IPS-18c (cell line): ENCODE measurements at regions not wholly inside any gene's neighbourhood (a gene's known extent, or its start where the extent isn't known, plus 50 kb on each side); places are given as distances from the start of the nearest gene placed in this dataset.
A peak's percentile ranks its signal among the peaks of the same experiment; 100 is the strongest.

ENCODE experiments used
- H3K4me3 ChIP-seq: 2 replicates; pipeline ENCODE4 v1.7.0; 2013; ENCODE audit warnings: low read depth, mild to moderate bottlenecking, low read length, moderate library complexity; ENCODE audit not compliant: insufficient read depth
- H3K9me3 ChIP-seq: one replicate; pipeline ENCODE4 v1.6.1; 2013; ENCODE audit warnings: mild to moderate bottlenecking, low read length, moderate library complexity; ENCODE audit not compliant: control insufficient read depth, insufficient read depth

GRCh38 chr9:110047232-110047954, 160.6 kb downstream of the C9orf152 start:
- Histone ChIP-seq H3K4me3 (peak overlapping the region; percentile 86), H3K9me3 (no peaks in the 10 kb centered on the region)

DNA sequence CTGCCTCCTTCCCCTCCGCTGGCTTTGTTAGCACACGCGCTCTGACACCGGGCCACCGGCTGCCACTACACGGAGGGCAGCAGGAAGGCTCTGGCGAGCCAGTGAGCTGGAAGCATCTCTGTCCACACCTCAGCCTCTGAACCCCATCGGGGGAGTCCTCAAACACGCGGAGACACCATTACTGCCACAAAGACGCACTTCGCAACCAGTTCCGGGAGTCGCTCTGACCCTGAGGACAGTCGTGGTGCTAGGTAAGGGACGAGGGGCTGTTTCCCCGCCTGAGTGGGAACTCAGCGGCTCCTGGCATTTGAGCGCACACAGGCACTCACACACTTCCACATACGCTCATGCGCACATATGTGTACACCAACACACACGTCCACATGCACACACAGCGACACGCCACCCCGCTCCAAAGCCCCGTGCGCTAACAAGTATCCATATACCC, 160.0 kb downstream of the C9orf152 start:
- Histone ChIP-seq H3K4me3 (peak overlapping the region; percentile 86), H3K9me3 (no peaks in the 10 kb centered on the region)

DNA sequence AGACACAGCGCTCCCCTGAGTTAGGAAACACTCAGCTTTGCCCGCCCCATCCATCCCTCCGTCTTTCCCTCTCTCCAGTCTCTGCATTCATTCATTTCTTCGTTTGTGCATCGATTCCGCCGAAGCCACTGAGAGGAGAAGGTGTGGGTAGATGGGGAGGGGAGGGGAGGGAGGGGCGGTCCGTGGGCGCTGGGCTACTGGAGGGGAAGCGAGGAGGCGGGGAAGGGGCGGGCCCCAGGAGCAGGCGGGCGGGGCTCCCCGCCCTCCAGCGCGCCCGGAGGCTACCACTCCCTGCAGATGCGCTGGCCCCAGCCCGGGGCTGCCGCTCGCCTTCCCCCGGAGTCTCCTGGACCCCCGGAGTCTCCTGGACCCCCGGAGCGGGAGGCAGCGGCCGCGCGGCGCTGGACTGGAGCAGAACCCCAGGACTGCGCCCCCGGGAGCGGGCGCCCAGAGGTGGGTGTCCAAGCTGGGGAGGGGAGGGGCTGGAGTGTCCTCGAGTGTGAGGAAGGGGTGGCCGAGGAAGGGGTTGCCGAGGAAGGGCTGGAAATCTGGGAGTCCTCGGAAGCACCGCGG, 159.5 kb downstream of the C9orf152 start:
- Histone ChIP-seq H3K9me3 (no peaks in the 10 kb centered on the region), H3K4me3 (peak overlapping the region; percentile 86)

- H3K4me3 ChIP-seq, result peak overlapping the region; percentile 86
- no peaks in the 10 kb centered on the region for H3K9me3 ChIP-seq
These were observed 158.8 kb downstream of the C9orf152 start for GRCh38 chr9:110048976-110049698.

DNA sequence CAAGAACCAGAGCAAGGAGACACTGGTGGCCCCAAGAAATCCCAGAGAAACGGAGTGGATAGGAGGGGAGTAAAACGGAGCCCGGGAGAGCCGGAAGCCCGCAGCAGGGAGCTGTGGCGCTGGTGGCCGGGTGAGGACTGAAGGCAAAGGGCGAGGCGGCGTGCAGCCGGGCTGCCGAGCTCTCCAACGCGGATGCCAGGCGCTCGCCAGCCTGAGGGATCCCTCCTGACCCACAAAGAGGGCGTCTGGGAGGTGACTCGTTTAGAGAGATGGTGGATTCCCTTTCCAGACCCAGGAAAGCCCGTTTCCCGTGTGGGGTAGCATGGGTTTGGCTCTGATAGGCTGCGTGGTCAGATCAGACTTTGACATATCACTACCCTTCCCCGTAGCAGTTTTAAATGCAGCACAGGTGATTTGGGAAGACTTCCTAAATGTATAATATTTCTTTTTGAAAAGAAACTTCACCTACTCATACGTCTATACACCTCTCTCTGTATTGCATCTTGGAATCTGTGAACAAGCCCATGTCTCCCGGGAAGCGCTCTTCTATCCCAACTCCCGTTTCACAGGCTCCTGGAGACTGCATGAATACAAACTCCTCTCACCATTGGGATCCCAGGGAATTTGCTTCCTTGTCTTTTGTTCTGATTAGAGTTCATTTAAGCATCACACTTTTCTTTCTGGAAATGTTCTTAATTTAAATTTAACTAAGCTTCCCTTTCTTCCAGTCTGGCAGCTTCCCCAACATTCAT, 158.1 kb downstream of the C9orf152 start:
- Histone ChIP-seq H3K4me3 (peak overlapping the region; percentile 86), H3K9me3 (no peaks in the 10 kb centered on the region)

- Histone ChIP-seq H3K4me3 (no peak overlapping the region), H3K9me3 (no peaks in the 10 kb centered on the region)
These were observed 157.0 kb downstream of the C9orf152 start for GRCh38 chr9:110050925-110051355.

DNA sequence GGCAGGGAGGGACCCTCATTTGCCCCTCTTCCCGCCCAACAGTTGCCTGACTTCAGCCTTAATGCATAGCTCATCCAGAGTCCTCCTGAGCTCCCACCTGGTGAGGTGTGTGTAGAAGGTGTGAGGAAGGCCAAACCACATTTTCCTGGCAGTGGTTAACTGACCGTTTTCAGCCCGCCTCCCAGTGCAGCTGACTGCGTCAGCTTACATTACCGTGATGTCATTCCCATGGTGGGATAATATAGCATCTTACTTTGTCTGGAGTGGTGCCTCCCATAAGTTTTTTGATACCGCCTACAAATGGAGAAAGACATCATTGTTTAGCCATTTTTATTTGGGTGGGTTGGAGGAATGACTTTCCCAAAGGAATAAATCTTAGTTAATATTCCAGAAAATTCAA, 151.9 kb downstream of the C9orf152 start:
- H3K4me3 ChIP-seq, result no peak overlapping the region
- H3K9me3 ChIP-seq, result no peaks in the 10 kb centered on the region

- H3K9me3 ChIP-seq, result no peaks in the 10 kb centered on the region
- H3K4me3 ChIP-seq, result no peak overlapping the region
These were observed 149.5 kb downstream of the C9orf152 start for GRCh38 chr9:110058304-110058953.

DNA sequence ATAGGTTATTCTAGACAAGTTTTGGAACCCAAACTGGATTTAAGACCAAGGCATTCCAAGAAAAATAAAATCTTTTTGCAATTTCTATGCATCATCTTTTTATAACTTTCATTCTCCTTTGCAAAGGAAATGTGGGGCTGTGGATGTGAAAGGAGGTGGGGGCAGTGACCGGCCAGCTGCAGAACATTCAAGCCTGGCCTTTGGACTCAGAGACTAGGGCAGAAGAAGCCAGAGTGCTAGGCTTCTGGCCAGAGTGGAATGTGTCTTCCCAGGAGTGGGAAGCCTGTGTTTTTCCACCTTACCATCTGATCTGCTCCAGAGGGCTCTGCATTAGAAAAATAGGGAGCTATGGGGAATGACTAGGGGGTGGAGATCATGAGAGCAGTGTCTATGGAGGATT, 148.5 kb downstream of the C9orf152 start:
- H3K4me3 ChIP-seq, result no peak overlapping the region
- no peaks in the 10 kb centered on the region for H3K9me3 ChIP-seq

DNA sequence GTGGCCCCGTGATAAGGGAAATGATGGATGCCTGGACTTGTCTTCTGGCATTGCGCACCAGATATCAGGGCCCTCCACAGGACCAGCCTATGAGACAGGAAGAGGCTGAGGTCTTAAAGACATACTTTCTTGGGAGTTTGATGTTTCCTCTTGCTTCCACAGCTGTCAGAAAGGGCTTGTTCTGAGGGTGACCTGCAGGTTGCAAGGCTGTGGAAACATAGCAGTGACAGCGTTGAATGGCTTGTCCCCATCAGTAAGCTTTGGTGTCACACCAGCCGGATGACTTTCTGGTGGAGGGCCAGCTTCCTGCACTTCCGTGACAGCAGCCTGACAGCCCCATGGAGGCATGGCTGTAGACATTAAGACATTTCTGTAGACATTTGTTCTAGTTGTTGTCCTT, 143.2 kb downstream of the C9orf152 start:
- H3K4me3 ChIP-seq, result no peak overlapping the region
- no peaks in the 10 kb centered on the region for H3K9me3 ChIP-seq

DNA sequence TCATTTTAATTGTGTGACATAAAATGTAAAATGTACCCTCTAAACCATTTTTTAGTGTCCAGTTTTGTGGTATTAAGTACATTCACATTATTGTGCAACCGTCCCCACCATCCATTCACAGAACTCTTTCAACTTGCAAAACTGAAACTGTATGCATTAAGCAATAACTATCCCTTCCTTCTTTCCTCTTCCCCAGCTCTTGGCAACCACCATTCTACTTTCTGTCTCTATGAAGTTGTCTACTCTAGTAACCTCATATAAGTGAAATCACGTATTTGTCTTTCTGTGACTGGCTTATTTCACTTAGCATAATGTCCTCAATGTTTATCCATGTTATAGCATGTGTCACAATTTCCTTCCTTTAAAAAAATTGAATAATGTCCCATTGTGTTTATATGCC, 142.4 kb downstream of the C9orf152 start:
- Histone ChIP-seq H3K9me3 (no peaks in the 10 kb centered on the region), H3K4me3 (no peak overlapping the region)

DNA sequence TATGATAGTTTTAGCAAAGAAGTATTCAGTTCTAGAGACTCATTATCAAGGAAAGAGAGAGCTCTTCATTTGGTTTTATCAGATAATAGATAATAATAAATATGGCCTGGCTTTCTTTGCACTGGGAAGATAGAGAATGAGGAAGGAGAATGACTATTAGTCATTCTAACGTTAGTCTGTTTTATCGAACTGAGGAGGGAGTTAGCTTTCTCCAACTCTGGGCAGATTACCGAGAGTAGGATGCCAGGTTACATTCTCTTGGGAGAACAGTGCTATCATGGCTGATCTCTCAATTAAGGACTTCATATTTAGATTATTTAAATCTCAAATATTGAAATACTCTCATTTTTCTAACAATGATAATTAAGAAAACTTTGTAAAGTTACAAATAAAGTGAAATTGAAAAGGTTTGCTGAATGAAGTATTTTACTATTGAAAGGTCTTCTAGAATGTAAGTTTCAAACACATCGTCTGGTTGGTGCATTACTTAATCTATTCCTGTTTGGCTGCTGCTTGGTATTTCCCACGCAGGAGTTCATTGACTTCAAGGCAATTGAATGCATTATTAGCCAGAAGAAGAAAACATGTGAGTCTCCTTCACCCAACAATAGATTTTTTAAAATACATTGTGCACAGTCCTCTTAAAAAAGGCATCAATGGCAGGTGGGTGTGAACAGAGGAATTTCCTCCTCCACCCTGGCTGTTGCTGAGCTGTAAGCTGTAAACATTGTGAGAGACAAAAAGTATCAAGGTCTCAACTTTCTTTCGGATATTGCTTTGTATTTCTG, 140.8 kb downstream of the C9orf152 start:
- H3K9me3 ChIP-seq, result no peaks in the 10 kb centered on the region
- no peak overlapping the region for H3K4me3 ChIP-seq

DNA sequence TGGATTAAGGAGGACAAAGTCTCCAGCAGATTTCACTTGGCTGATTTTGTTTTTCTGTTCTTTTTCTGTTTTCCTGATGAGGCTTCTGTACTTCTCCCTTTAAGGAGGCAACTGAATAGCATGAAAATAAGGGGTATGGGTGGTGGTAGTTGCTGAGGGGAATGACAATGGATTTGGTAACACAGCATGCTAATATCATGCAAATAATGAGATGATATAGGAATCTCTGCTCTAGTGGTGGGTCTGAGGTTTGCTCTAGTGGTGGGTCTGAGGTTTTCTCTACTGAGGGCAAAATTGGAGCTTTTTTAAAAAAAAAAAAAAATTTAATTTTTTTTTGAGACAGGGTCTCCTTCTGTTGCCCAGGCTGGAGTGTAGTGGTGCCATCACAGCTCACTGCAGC, 139.7 kb downstream of the C9orf152 start:
- H3K9me3 ChIP-seq, result no peaks in the 10 kb centered on the region
- H3K4me3 ChIP-seq, result no peak overlapping the region

DNA sequence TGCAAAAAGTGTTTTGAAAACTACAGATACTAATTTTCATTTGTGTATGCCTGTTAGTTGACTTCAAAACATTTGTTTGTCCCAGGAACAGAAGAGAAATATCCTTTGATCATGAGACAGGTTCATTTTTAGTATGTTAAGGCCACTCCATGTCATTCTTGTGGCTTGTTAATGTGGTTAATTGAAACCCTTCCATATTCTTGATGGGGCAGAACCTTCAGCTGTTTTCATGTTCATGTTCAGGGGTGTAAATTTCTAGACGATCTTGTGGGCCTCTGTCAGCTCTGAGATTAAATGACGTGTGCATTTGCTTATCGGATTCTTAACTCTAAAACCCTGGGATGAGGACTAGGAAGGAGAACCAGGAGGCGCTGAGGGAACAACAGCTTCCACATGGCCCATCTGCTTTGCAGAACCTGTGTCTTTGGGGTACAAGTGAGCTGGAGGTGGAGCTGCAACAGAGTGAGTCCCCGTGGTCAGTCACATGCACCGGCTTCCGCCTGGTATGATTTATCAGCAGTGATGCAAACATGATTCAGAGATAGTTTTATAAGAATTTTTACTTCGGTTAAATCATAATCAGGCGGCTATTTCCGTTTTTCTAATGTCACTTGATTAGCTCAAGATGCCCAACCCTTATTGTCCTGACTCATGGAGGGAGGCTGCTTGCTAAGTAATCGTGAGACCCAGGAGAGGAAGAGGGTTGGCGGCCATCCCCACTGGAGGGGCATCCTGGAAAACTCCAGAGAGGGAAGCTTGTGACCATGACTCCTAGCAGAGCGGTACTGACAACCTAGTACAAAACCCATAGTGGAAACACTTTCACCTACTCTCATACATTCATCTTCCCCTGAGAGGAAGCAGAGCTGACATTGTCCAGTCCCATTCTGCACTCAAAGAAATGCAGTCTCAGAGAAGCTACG, 138.4 kb downstream of the C9orf152 start:
- H3K4me3 ChIP-seq, result no peak overlapping the region
- H3K9me3 ChIP-seq, result no peaks in the 10 kb centered on the region

DNA sequence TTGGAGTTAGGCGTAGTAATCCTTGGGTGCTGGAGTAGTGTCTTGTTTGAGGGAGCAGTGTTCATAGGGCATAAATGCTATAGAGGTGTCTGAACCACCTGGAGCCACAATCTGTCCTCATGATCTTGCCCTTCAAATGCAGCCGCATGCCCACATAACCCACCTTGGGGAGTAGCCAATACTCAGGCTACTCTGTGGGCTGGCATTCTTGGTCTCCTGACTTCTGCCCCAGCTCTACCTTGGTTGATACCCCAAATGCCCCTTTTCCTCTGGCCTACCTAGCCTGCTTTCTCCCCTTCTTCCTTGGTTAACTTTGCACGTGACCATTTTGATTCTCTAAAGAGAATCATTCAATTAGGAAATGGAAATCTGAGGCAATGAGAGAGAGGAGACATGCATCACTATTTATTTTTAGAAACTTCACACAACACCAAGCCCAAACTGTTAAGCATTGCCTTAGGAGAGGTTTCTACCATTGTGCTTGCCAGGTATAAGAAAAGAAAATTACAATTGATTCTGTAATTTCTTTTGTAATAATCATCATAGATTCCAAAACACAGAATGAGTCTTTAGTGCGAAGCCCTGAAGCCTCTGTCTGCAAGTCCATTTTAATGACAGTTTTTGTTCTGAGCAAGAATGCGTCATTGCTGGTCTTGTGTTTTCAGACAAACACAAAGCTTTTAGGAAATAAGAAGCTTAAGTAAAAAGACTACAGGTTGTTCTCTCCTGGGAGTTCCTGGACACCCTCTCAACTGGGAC, 135.2 kb downstream of the C9orf152 start:
- H3K9me3 ChIP-seq, result no peaks in the 10 kb centered on the region
- H3K4me3 ChIP-seq, result no peak overlapping the region
